ENCODE measurements at regions not wholly inside any gene's neighbourhood (a gene's known extent, or its start where the extent isn't known, plus 50 kb on each side); places are given as distances from the start of the nearest gene placed in this dataset.

GRCh38 chr7:391411-391951 is 101.5 kb downstream of the FOXL3 start:
- no peak for TF ChIP-seq GATA3 (IDR thresholded peaks at IDR 0.05; ENCODE audit: low read depth, low read length)
- no peak for TF ChIP-seq GATA2 (IDR thresholded peaks at IDR 0.05; ENCODE audit: low read depth, low read length)

- TF ChIP-seq GATA3 (IDR thresholded peaks at IDR 0.05; ENCODE audit: low read depth, low read length): no peak
- TF ChIP-seq GATA2 (IDR thresholded peaks at IDR 0.05; ENCODE audit: low read depth, low read length): no peak
Measured at GRCh38 chr7:391961-392524, 102.1 kb downstream of the FOXL3 start.

- no peak for TF ChIP-seq GATA2 (IDR thresholded peaks at IDR 0.05; ENCODE audit: low read depth, low read length)
- no peak for TF ChIP-seq GATA3 (IDR thresholded peaks at IDR 0.05; ENCODE audit: low read depth, low read length)
Measured at GRCh38 chr7:392822-393221, 102.9 kb downstream of the FOXL3 start.

GRCh38 chr7:395643-396042 is 105.7 kb downstream of the FOXL3 start:
- TF ChIP-seq GATA2 (IDR thresholded peaks at IDR 0.05; ENCODE audit: low read depth, low read length): no peak
- no peak for TF ChIP-seq GATA3 (IDR thresholded peaks at IDR 0.05; ENCODE audit: low read depth, low read length)

GRCh38 chr7:398888-399287 is 108.9 kb downstream of the FOXL3 start:
- no peak for TF ChIP-seq GATA3 (IDR thresholded peaks at IDR 0.05; ENCODE audit: low read depth, low read length)
- TF ChIP-seq GATA2 (IDR thresholded peaks at IDR 0.05; ENCODE audit: low read depth, low read length): no peak

GRCh38 chr7:400901-401485 is 111.0 kb downstream of the FOXL3 start:
- TF ChIP-seq GATA3 (IDR thresholded peaks at IDR 0.05; ENCODE audit: low read depth, low read length) (no peak), GATA2 (IDR thresholded peaks at IDR 0.05; ENCODE audit: low read depth, low read length) (no peak)

- TF ChIP-seq GATA3 (IDR thresholded peaks at IDR 0.05; ENCODE audit: low read depth, low read length) (no peak), GATA2 (IDR thresholded peaks at IDR 0.05; ENCODE audit: low read depth, low read length) (no peak)
Measured at GRCh38 chr7:401495-401894, 111.5 kb downstream of the FOXL3 start.

GRCh38 chr7:404812-405488 is 114.7 kb downstream of the PDGFA start:
- TF ChIP-seq GATA2 (IDR thresholded peaks at IDR 0.05; ENCODE audit: low read depth, low read length) (no peak), GATA3 (IDR thresholded peaks at IDR 0.05; ENCODE audit: low read depth, low read length) (no peak)

GRCh38 chr7:405489-406211 is 114.0 kb downstream of the PDGFA start:
- no peak for TF ChIP-seq GATA3 (IDR thresholded peaks at IDR 0.05; ENCODE audit: low read depth, low read length)

GRCh38 chr7:407721-408539 is 111.7 kb downstream of the PDGFA start:
- TF ChIP-seq GATA2 (IDR thresholded peaks at IDR 0.05; ENCODE audit: low read depth, low read length): no peak
- TF ChIP-seq GATA3 (IDR thresholded peaks at IDR 0.05; ENCODE audit: low read depth, low read length): no peak

GRCh38 chr7:408751-409311 is 110.8 kb downstream of the PDGFA start:
- TF ChIP-seq GATA3 (IDR thresholded peaks at IDR 0.05; ENCODE audit: low read depth, low read length) (no peak), GATA2 (IDR thresholded peaks at IDR 0.05; ENCODE audit: low read depth, low read length) (no peak)

GRCh38 chr7:409339-410281 is 110.0 kb downstream of the PDGFA start:
- TF ChIP-seq GATA2 (IDR thresholded peaks at IDR 0.05; ENCODE audit: low read depth, low read length): no peak
- no peak for TF ChIP-seq GATA3 (IDR thresholded peaks at IDR 0.05; ENCODE audit: low read depth, low read length)
